HepG2 (cell line): ENCODE measurements at regions not wholly inside any gene's neighbourhood (a gene's known extent, or its start where the extent isn't known, plus 50 kb on each side); places are given as distances from the start of the nearest gene placed in this dataset.

Experiments used
- ATAC-seq: fragments of 200-7000 bp; cut with Tn5 transposase; 3 replicates; pipeline ENCODE4 v1.9.1; 2020; ENCODE audit warnings: mild to moderate bottlenecking, moderate library complexity
- BruUV-seq: library from RNA; stranded (reverse); fragments of 400-500 nt; replicated peaks from 2 replicates; lab custom pipeline; 2021; lab: Mats Ljungman, UMichigan
- CTCF ChIA-PET: fragments of 300-600 bp; formaldehyde crosslinking; extraction: SDS; loops from one replicate; lab custom pipeline; 2021; ENCODE audit warnings: low total read pairs, inconsistent platforms, low intra/inter-chr PET ratio; lab: Yijun Ruan, JAX
- POLR2A ChIA-PET: fragments of 350-600 bp; sonication (Branson Sonifier 250); formaldehyde crosslinking; loops from one replicate; lab custom pipeline; 2020; ENCODE audit warnings: antibody characterized with exemption, inconsistent platforms; lab: Yijun Ruan, JAX
- DNase-seq: peaks from one replicate; pipeline ENCODE4 v3.0.0-alpha.2; 2015; ENCODE audit warnings: low spot score
- FAIRE-seq: peaks from 3 replicates; lab custom pipeline; 2011; peaks lifted over from hg19 to GRCh38; lab: Jason Lieb, UNC
- H2AFZ ChIP-seq: one replicate; pipeline ENCODE4 v1.6.1; 2011; ENCODE audit warnings: low read length, inconsistent platforms
- H3K27ac ChIP-seq: fragments of 300-600 bp; 3 replicates; pipeline ENCODE4 v1.8.0; 2011; ENCODE audit warnings: mixed run types, mild to moderate bottlenecking, mixed read lengths, low read length, inconsistent platforms; ENCODE audit not compliant: insufficient read depth; ENCODE audit errors: extremely low read length
- H3K27me3 ChIP-seq, 2 experiments: fragments of 200-600 bp in 1 of 2; 2 replicates in 1 of 2; 3 replicates in 1 of 2; pipeline versions ENCODE4 v1.6.0 to v1.8.0; 2011; ENCODE audit warnings: low read length in 2 of 2, mild to moderate bottlenecking in 2 of 2, moderate library complexity in 2 of 2, inconsistent platforms in 1 of 2; ENCODE audit not compliant: insufficient read depth in 2 of 2, control insufficient read depth in 1 of 2
- H3K36me3 ChIP-seq, 2 experiments: fragments of 200-600 bp in 1 of 2; replicated peaks in 1 of 2; 2 replicates in 1 of 2; 3 replicates in 1 of 2; pipeline versions ENCODE4 v1.5.1 to v1.8.0; 2011; ENCODE audit warnings: low read length in 2 of 2, inconsistent platforms in 1 of 2; ENCODE audit not compliant: insufficient read depth in 2 of 2, control insufficient read depth in 1 of 2
- H3K4me1 ChIP-seq: 2 replicates; pipeline ENCODE4 v1.5.1; 2012; ENCODE audit warnings: low read length, inconsistent platforms; ENCODE audit not compliant: insufficient read depth
- H3K4me2 ChIP-seq: 2 replicates; pipeline ENCODE4 v1.6.0; 2011; ENCODE audit warnings: low read depth, low read length, inconsistent platforms
- H3K4me3 ChIP-seq, 3 experiments: fragments of 200-600 bp in 1 of 3; sonication (generic), shearing (Covaris generic) in 1 of 3; replicated peaks in 1 of 3; 2 replicates each; pipeline ENCODE4 v1.5.1; 2011 to 2016; ENCODE audit warnings: low read length in 3 of 3, inconsistent platforms in 2 of 3, low read depth in 2 of 3, mild to moderate bottlenecking in 2 of 3, control low read depth in 1 of 3, mixed read lengths in 1 of 3; ENCODE audit not compliant: insufficient read depth in 1 of 3
- H3K79me2 ChIP-seq: one replicate; pipeline ENCODE4 v1.6.1; 2011; ENCODE audit warnings: low read length, inconsistent platforms; ENCODE audit not compliant: insufficient read depth
- H3K9ac ChIP-seq: 2 replicates; pipeline ENCODE4 v1.6.0; 2011; ENCODE audit warnings: mild to moderate bottlenecking, low read depth, low read length, inconsistent platforms; ENCODE audit not compliant: insufficient read depth
- H3K9me3 ChIP-seq: 2 replicates; pipeline ENCODE4 v1.5.1; 2012; ENCODE audit warnings: mild to moderate bottlenecking, low read length
- H4K20me1 ChIP-seq: 2 replicates; pipeline ENCODE4 v1.6.0; 2011; ENCODE audit warnings: inconsistent platforms, mild to moderate bottlenecking, low read length, moderate library complexity; ENCODE audit not compliant: insufficient read depth
- CREB1 ChIP-seq, 2 experiments: fragments of 450-650 bp in 1 of 2; IDR thresholded peaks; 2 replicates each; pipeline ENCODE4 v1.6.1; 2016 to 2017; ENCODE audit warnings: control low read depth in 1 of 2, mild to moderate bottlenecking in 1 of 2, missing compliant biosample characterization in 1 of 2, missing genetic modification characterization in 1 of 2
- DMAP1 ChIP-seq: IDR thresholded peaks from 2 replicates; pipeline ENCODE4 v1.6.1; 2016
- FOXM1 ChIP-seq: sonication (generic); formaldehyde crosslinking; IDR thresholded peaks from 2 replicates; pipeline ENCODE4 v1.5.0; 2020; ENCODE audit warnings: missing genetic modification reagents
- FOXP1 ChIP-seq, 2 experiments: fragments of 450-650 bp in 1 of 2; IDR thresholded peaks; 2 replicates each; pipeline ENCODE4 v1.6.1; 2017 to 2018; ENCODE audit warnings: antibody characterized with exemption in 1 of 2
- KDM2A ChIP-seq: sonication (generic); formaldehyde crosslinking; IDR thresholded peaks from 2 replicates; pipeline ENCODE4 v1.4.0; 2020; ENCODE audit warnings: low read depth, missing genetic modification reagents, borderline replicate concordance
- MAX ChIP-seq: IDR thresholded peaks from 2 replicates; pipeline ENCODE4 v1.6.1; 2012; ENCODE audit warnings: inconsistent platforms
- MED13 ChIP-seq: sonication (generic); formaldehyde crosslinking; IDR thresholded peaks from 2 replicates; pipeline ENCODE4 v1.5.0; 2020; ENCODE audit warnings: missing genetic modification reagents
- NFKBIZ ChIP-seq: IDR thresholded peaks from 2 replicates; pipeline ENCODE4 v1.6.1; 2018; ENCODE audit warnings: missing genetic modification reagents, missing compliant biosample characterization
- PLRG1 ChIP-seq: fragments of 450-650 bp; conservative IDR thresholded peaks from 2 replicates; pipeline ENCODE4 v1.6.1; 2016
- SAFB2 ChIP-seq: sonication (generic); formaldehyde crosslinking; IDR thresholded peaks from 2 replicates; pipeline ENCODE4 v1.5.1; 2020; ENCODE audit warnings: missing genetic modification reagents, low read depth, mild to moderate bottlenecking, borderline replicate concordance
- ZC3H4 ChIP-seq: sonication (generic); formaldehyde crosslinking; IDR thresholded peaks from 2 replicates; pipeline ENCODE4 v1.4.0; 2020; ENCODE audit warnings: missing genetic modification reagents, borderline replicate concordance
- ZNF34 ChIP-seq: sonication (generic); formaldehyde crosslinking; IDR thresholded peaks from 2 replicates; pipeline ENCODE4 v1.4.0; 2020; ENCODE audit warnings: mild to moderate bottlenecking, missing genetic modification reagents, borderline replicate concordance
- ZNF619 ChIP-seq: sonication (generic); formaldehyde crosslinking; IDR thresholded peaks from 2 replicates; pipeline ENCODE4 v1.4.0; 2020; ENCODE audit warnings: mild to moderate bottlenecking, missing genetic modification reagents
- WGBS: methylation state at CpG from one replicate; pipeline ENCODE4 v1.1.6; 2017; ENCODE audit warnings: low lambda C conversion rate; 5-methylcytosine and 5-hydroxymethylcytosine counted together
- in situ Hi-C: cut with HindIII; loops from 2 replicates; pipeline ENCODE4 v1.10.0; 2017; ENCODE audit warnings: low pct_unique_long_range_greater_than_20kb; ENCODE audit not compliant: extremely low pct_ligation_motif_present
- intact Hi-C: fragments of 100-400 bp; cut with micrococcal nuclease; formaldehyde crosslinking; loops from one replicate; pipeline ENCODE4 v1.10.0; 2022; ENCODE audit not compliant: unreplicated experiment
- TF ChIP-seq, protein P1 (sequence below): sonication (generic); formaldehyde crosslinking; IDR thresholded peaks from 2 replicates; pipeline ENCODE4 v1.5.1; 2020; ENCODE audit warnings: mild to moderate bottlenecking, missing genetic modification reagents, moderate library complexity
- TF ChIP-seq, protein P2 (sequence below): sonication (generic); formaldehyde crosslinking; IDR thresholded peaks from 2 replicates; pipeline ENCODE4 v1.4.0; 2020; ENCODE audit warnings: missing genetic modification reagents

GRCh38 chr12:23354800-23355199, 594.7 kb downstream of the SOX5 start:
- ATAC-seq (no peak), DNase-seq (no peak), FAIRE-seq (no peak)
- TF ChIP-seq, protein P1, sequence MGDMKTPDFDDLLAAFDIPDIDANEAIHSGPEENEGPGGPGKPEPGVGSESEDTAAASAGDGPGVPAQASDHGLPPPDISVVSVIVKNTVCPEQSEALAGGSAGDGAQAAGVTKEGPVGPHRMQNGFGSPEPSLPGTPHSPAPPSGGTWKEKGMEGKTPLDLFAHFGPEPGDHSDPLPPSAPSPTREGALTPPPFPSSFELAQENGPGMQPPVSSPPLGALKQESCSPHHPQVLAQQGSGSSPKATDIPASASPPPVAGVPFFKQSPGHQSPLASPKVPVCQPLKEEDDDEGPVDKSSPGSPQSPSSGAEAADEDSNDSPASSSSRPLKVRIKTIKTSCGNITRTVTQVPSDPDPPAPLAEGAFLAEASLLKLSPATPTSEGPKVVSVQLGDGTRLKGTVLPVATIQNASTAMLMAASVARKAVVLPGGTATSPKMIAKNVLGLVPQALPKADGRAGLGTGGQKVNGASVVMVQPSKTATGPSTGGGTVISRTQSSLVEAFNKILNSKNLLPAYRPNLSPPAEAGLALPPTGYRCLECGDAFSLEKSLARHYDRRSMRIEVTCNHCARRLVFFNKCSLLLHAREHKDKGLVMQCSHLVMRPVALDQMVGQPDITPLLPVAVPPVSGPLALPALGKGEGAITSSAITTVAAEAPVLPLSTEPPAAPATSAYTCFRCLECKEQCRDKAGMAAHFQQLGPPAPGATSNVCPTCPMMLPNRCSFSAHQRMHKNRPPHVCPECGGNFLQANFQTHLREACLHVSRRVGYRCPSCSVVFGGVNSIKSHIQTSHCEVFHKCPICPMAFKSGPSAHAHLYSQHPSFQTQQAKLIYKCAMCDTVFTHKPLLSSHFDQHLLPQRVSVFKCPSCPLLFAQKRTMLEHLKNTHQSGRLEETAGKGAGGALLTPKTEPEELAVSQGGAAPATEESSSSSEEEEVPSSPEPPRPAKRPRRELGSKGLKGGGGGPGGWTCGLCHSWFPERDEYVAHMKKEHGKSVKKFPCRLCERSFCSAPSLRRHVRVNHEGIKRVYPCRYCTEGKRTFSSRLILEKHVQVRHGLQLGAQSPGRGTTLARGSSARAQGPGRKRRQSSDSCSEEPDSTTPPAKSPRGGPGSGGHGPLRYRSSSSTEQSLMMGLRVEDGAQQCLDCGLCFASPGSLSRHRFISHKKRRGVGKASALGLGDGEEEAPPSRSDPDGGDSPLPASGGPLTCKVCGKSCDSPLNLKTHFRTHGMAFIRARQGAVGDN (CRISPR knock-in tag) = no peak
- TF ChIP-seq DMAP1 (CRISPR knock-in tag) = no peak
- H3K79me2 ChIP-seq = no peaks in the 10 kb centered on the region
- BruUV-seq = no TSS peak
- H3K36me3 ChIP-seq = no peaks in the 10 kb centered on the region
- no peaks in the 10 kb centered on the region for H3K4me1 ChIP-seq
- POLR2A ChIA-PET = no interaction called here
- no peaks in the 10 kb centered on the region for H3K27me3 ChIP-seq
- H2AFZ ChIP-seq = no peak overlapping the region
- in situ Hi-C loops = no loop called here
- 0% methylated on average over 1 of the region's 1 CpG for WGBS
- no peak overlapping the region for H3K27ac ChIP-seq
- no peak overlapping the region for H3K4me2 ChIP-seq
- H3K9me3 ChIP-seq = no peaks in the 10 kb centered on the region
- H3K9ac ChIP-seq = no peak overlapping the region
- CTCF ChIA-PET = no interaction called here
- H3K4me3 ChIP-seq = no peak overlapping the region
- H4K20me1 ChIP-seq = no peaks in the 10 kb centered on the region
- intact Hi-C loops = no loop called here

- no peak for DNase-seq
- BruUV-seq = no TSS peak
- ATAC-seq = no peak
- H3K9me3 ChIP-seq = no peaks in the 10 kb centered on the region
- H3K36me3 ChIP-seq = no peaks in the 10 kb centered on the region
- no peak overlapping the region for H3K4me2 ChIP-seq
- H3K4me3 ChIP-seq = no peak overlapping the region
- no peak overlapping the region for H2AFZ ChIP-seq
- CTCF ChIA-PET = no interaction called here
- intact Hi-C loops = no loop called here
- H3K9ac ChIP-seq = no peak overlapping the region
- in situ Hi-C loops = no loop called here
- no peaks in the 10 kb centered on the region for H3K79me2 ChIP-seq
- no peak overlapping the region for H3K27ac ChIP-seq
- no peaks in the 10 kb centered on the region for H4K20me1 ChIP-seq
- FAIRE-seq = no peak
- WGBS = 25% methylated on average over 3 of the region's 3 CpGs
- no peaks in the 10 kb centered on the region for H3K4me1 ChIP-seq
- POLR2A ChIA-PET = no interaction called here
- no peaks in the 10 kb centered on the region for H3K27me3 ChIP-seq
- TF ChIP-seq SAFB2 (CRISPR knock-in tag) (no peak), NFKBIZ (CRISPR knock-in tag) (no peak), KDM2A (CRISPR knock-in tag) (no peak), FOXM1 (CRISPR knock-in tag) (no peak), ZNF34 (CRISPR knock-in tag) (no peak), ZC3H4 (no peak), MED13 (no peak), PLRG1 (no peak), ZNF619 (CRISPR knock-in tag) (no peak), FOXP1 (IDR thresholded peaks at IDR 0.05) (no peak), FOXP1 (CRISPR knock-in tag; IDR thresholded peaks at IDR 0.05) (no peak), CREB1 (IDR thresholded peaks at IDR 0.05) (no peak), CREB1 (CRISPR knock-in tag; IDR thresholded peaks at IDR 0.05) (no peak), MAX (no peak)
- TF ChIP-seq, protein P2, sequence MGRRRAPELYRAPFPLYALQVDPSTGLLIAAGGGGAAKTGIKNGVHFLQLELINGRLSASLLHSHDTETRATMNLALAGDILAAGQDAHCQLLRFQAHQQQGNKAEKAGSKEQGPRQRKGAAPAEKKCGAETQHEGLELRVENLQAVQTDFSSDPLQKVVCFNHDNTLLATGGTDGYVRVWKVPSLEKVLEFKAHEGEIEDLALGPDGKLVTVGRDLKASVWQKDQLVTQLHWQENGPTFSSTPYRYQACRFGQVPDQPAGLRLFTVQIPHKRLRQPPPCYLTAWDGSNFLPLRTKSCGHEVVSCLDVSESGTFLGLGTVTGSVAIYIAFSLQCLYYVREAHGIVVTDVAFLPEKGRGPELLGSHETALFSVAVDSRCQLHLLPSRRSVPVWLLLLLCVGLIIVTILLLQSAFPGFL (CRISPR knock-in tag) = no peak
Observed at GRCh38 chr12:23356440-23356839, 593.0 kb downstream of the SOX5 start.
